HepG2 (cell line): ENCODE measurements at regions not wholly inside any gene's neighbourhood (a gene's known extent, or its start where the extent isn't known, plus 50 kb on each side); places are given as distances from the start of the nearest gene placed in this dataset.

Experiments
- RAD21 ChIP-seq: fragments of 450-650 bp; formaldehyde crosslinking; IDR thresholded peaks from 2 replicates; pipeline ENCODE4 v1.5.0; 2020; ENCODE audit warnings: mild to moderate bottlenecking
- ZNF367 ChIP-seq: sonication (generic); formaldehyde crosslinking; IDR thresholded peaks from 2 replicates; pipeline ENCODE4 v1.4.0; 2020; ENCODE audit warnings: missing genetic modification reagents, borderline replicate concordance
- ZSCAN12 ChIP-seq: sonication (generic); formaldehyde crosslinking; IDR thresholded peaks from 2 replicates; pipeline ENCODE4 v1.9.0; 2021; ENCODE audit warnings: mild to moderate bottlenecking, missing genetic modification reagents

DNA sequence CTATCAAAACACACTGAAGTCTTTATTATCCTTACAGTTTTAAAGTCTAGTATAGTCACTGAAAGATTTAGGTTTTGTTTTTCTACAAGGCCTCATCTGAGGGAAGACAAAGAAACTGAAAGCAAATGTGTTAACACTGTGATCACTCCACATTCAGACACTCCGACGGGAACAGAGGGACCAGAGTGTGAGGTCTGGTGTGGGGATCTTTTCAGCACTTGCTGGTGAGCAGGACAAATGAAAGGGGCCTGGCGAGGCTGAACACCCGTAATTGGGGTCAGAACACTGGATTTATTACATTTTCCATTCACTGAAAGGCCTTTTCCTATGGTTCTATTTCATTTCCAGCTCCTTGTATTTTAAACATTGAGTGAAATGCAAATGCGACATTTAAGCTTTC lies 910.5 kb downstream of the CDH11 start:
- no peak for TF ChIP-seq ZSCAN12 (CRISPR knock-in tag)
- TF ChIP-seq RAD21, result no peak
- TF ChIP-seq ZNF367 (CRISPR knock-in tag), result no peak
